ENCODE measurements at regions not wholly inside any gene's neighbourhood (a gene's known extent, or its start where the extent isn't known, plus 50 kb on each side); places are given as distances from the start of the nearest gene placed in this dataset.

- TF ChIP-seq CTCF (IDR thresholded peaks at IDR 0.05) (no peak), POLR2AphosphoS5 (IDR thresholded peaks at IDR 0.05) (no peak), POLR2A (IDR thresholded peaks at IDR 0.05; ENCODE audit: low read depth) (no peak), EP300 (IDR thresholded peaks at IDR 0.05) (no peak)
Observed at GRCh38 chr14:25826105-25826504, 771.7 kb downstream of the NOVA1 start.

All from esophagus muscularis mucosa (tissue), 4 donors.